HG03457 (cell line): ENCODE measurements at regions not wholly inside any gene's neighbourhood (a gene's known extent, or its start where the extent isn't known, plus 50 kb on each side); places are given as distances from the start of the nearest gene placed in this dataset.

Source experiments
- ATAC-seq: cut with Tn5 transposase; IDR thresholded peaks from one replicate; pipeline ENCODE4 v1.9.1; 2021; ENCODE audit warnings: moderate number of reproducible peaks; ENCODE audit not compliant: unreplicated experiment

- ATAC-seq: no peak
Observed at GRCh38 chr1:55378582-55378981, 163.4 kb upstream of the USP24 start.

- no peak for ATAC-seq
Observed at GRCh38 chr1:55376897-55377296, 161.7 kb upstream of the USP24 start.

GRCh38 chr1:55375617-55376258 lies 160.6 kb upstream of the USP24 start:
- ATAC-seq: no peak

GRCh38 chr1:55374801-55375616 lies 159.8 kb upstream of the USP24 start:
- ATAC-seq: no peak

GRCh38 chr1:55374216-55374615 lies 159.1 kb upstream of the USP24 start:
- no peak for ATAC-seq

- no peak for ATAC-seq
Observed at GRCh38 chr1:55369474-55369873, 154.3 kb upstream of the USP24 start.

GRCh38 chr1:55368698-55369097 lies 153.5 kb upstream of the USP24 start:
- no peak for ATAC-seq

GRCh38 chr1:55367273-55367672 lies 152.1 kb upstream of the USP24 start:
- ATAC-seq: no peak

GRCh38 chr1:55364216-55364615 lies 149.1 kb upstream of the USP24 start:
- ATAC-seq: no peak

GRCh38 chr1:55363268-55363667 lies 148.1 kb upstream of the USP24 start:
- ATAC-seq: no peak

GRCh38 chr1:55362558-55362957 lies 147.4 kb upstream of the USP24 start:
- ATAC-seq: no peak

- no peak for ATAC-seq
Observed at GRCh38 chr1:55359611-55360010, 144.4 kb upstream of the USP24 start.

- ATAC-seq: no peak
Observed at GRCh38 chr1:55358581-55358980, 143.4 kb upstream of the USP24 start.

GRCh38 chr1:55355549-55355948 lies 140.4 kb upstream of the USP24 start:
- ATAC-seq: no peak

- ATAC-seq: no peak
Observed at GRCh38 chr1:55353707-55354620, 138.8 kb upstream of the USP24 start.

- no peak for ATAC-seq
Observed at GRCh38 chr1:55352811-55353180, 137.6 kb upstream of the USP24 start.

- no peak for ATAC-seq
Observed at GRCh38 chr1:55352080-55352810, 137.1 kb upstream of the USP24 start.

- ATAC-seq: no peak
Observed at GRCh38 chr1:55348356-55348755, 133.2 kb upstream of the USP24 start.

GRCh38 chr1:55347866-55348265 lies 132.7 kb upstream of the USP24 start:
- ATAC-seq: no peak

GRCh38 chr1:55347041-55347440 lies 131.9 kb upstream of the USP24 start:
- ATAC-seq: no peak

GRCh38 chr1:55346586-55346985 lies 131.4 kb upstream of the USP24 start:
- ATAC-seq: no peak
